Embryonic facial prominence (tissue), 1 donor: ENCODE measurements at regions not wholly inside any gene's neighbourhood (a gene's known extent, or its start where the extent isn't known, plus 50 kb on each side); places are given as distances from the start of the nearest gene placed in this dataset.

Experiments used
- DNase-seq: peaks from one replicate; pipeline ENCODE4 v3.0.0-alpha.2; 2016; ENCODE audit errors: extremely low spot score

DNA sequence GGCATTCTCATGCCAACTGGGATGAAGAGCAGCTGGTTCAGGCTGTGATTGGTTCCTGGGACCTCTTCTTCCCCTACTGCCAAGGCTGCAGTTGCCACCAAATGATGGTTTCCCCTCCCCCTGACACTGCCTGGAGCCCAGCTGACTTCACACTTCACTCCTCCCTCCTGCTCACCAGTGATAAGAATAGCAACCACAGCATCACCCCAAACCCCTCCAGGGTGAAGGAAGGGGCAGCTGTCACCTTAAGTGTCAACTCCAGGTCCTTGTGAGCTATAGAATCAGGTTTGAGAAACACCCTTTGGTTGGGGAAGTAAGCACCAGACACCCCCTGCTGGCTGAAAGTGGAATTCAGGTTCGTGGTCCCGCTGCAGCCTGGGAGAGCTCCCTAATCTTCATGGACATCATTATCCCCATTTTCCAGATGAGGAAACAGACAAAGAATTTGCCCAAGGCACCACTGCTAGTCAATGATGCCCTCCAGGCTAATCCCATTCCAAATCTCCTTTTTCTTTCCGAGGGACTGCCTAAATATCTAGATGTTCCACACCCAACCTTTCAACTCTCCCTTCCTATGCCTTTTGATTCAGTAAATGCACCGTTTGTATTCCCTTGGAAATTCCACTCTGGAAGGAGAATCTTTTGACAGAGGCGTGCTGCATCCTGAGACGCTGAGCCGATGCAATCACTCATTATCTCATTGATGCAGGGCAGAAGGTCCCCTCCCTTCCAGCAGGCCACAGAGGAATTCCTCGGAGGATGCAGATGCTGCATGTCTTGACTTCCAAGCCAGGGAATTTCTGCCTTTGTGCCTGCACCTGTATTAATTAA, 50.6 kb upstream of the UQCRFS1 start:
- no peak for DNase-seq

GRCh38 chr19:29264897-29265296, 51.9 kb upstream of the UQCRFS1 start:
- DNase-seq, result no peak

GRCh38 chr19:29265436-29265835, 52.5 kb upstream of the UQCRFS1 start:
- DNase-seq, result no peak

GRCh38 chr19:29266001-29266400, 53.0 kb upstream of the UQCRFS1 start:
- no peak for DNase-seq

DNA sequence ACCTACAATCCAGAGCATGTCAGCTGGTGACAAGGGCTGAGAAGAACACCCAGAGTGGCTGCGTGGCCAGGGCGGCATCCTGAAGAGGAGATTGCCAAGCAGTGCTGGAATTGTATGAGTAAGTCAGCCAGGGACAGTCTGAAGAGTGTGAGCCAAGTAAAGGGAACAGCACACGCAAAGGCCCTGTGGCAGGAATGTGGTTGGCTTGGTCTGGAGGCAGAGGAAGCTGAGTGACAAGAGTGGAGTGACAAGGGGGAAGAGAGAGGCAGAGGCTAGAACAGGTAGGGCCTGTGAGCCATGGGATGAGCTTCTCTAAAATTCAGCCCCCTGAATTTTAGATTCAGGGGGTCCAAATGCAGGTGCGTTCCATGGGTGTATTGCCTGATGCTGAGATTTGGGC, 53.7 kb upstream of the UQCRFS1 start:
- DNase-seq, result no peak

DNA sequence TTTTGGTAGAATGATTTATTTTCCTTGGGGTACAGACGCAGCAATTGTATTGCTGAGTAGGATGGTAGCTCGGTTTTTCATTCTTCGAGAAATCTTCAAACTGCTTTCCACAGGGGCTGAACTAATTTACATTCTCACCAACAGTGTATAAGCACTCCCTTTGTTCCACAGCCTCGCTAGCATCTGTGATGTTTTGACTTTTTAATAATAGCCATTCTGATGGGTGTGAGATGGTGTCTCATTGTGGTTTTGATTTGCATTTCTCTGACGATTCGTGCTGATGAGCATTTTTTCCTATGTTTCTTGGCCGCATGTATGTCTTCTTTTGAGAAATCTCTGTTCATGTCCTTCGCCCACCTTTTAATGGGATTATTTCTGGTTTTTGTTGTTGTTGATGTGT, 54.8 kb upstream of the UQCRFS1 start:
- no peak for DNase-seq

GRCh38 chr19:29268103-29268502, 55.2 kb upstream of the UQCRFS1 start:
- DNase-seq, result no peak

- DNase-seq, result no peak
Observed at GRCh38 chr19:29268721-29269393, 55.9 kb upstream of the UQCRFS1 start.

- DNase-seq, result no peak
Observed at GRCh38 chr19:29269641-29270040, 56.7 kb upstream of the UQCRFS1 start.

DNA sequence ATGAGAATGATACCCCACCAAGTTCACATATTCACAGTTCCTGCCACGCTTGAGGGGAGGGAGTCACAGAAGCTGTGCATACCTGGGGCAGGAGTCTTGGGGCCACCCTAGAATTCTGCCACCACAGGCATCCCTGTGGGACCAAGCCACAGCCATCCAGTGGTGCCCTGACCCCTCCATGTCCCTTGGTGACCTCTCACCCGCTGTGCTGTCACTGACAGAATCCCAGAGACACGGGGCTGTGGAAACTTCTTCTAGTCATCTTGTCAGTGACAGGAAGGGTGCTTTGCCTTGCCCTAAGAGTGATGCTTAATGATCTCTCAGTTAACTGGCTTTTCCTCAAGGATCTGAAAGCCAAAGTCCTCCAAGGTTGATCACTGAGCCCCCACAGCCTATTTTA, 58.4 kb upstream of the UQCRFS1 start:
- no peak for DNase-seq

- no peak for DNase-seq
Observed at GRCh38 chr19:29271911-29272310, 59.0 kb upstream of the UQCRFS1 start.

- no peak for DNase-seq
Observed at GRCh38 chr19:29273000-29273640, 60.2 kb upstream of the UQCRFS1 start.

DNA sequence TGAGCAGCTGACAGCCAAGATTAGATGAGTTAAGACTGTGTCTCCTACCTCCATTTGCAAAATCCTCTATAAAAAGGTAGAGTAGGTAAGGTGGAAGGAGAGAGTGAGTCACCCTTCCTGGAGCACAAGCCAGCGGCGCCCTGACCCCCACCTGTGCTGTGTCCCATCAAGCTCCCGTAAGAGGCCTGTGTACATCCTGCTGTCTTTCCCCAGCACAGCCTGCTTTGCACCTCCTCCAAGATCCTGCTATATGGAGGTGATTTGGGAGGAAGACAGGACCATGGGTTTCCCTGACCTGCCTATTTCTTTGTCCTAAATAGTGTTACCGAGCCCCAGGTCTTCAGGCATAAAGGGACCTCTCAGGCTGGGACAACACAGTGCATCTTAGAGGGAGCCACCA, 62.3 kb upstream of the UQCRFS1 start:
- no peak for DNase-seq

- DNase-seq, result no peak
Observed at GRCh38 chr19:29277102-29277501, 64.2 kb upstream of the UQCRFS1 start.

DNA sequence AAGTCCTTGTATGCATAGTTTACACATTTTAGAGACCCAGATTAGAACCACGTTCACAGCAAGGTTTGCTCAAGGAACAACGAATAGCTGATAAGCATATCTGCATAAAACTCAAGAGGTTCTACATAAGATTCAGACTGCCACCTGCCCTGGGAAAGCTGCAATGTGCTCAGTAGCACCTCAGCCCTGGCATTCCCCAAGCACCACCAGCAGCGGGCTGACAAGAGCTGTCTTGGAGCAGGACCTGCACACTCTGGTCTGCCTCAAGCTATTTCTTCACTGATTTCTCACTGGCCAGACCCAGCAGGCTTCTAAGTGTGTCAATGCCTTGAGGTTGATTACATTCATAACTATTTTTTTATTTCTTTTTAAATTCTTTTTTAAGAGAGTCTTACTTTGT, 65.8 kb upstream of the UQCRFS1 start:
- DNase-seq, result no peak

DNA sequence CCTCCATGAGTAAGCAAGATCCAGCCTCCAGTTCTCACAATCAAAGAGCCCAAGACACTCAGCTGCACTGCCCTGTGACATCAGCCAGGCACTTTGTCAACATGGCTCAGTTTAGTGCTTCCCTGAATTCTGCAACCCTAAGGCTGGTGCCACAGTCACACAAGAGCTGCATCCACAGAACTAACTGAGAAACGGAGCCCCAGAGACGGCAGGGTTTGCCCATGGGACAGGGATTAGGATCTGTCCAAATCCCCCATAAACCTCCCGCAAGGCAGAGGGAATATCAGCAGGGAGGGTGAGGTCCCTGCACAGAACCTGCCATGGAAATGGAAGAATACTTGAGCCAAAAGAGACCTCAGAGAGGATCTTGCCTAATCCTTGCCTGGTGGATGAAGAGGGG, 70.4 kb upstream of the UQCRFS1 start:
- no peak for DNase-seq

DNA sequence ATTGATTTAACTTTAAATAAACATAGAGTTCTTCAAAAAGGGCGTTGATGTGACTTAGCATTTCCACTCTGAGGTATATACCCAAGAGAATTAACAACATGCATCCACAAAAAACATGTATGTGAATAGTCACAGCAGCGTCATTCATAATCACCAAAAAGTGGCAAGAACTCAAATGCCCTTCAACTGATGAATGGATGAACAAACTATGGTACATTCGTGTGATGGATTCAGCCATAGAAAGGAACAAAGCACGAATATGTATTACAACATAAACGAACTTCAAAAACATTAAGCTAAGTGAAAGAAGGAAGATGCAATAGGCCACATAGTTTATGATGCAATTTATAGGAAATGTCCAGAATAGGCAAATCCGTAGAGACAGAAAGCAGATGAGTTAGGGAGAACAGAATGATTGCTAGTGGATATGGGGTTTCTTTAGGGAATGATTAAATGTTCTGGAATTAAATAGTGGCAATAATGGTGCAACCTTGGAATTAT, 72.3 kb upstream of the UQCRFS1 start:
- no peak for DNase-seq

DNA sequence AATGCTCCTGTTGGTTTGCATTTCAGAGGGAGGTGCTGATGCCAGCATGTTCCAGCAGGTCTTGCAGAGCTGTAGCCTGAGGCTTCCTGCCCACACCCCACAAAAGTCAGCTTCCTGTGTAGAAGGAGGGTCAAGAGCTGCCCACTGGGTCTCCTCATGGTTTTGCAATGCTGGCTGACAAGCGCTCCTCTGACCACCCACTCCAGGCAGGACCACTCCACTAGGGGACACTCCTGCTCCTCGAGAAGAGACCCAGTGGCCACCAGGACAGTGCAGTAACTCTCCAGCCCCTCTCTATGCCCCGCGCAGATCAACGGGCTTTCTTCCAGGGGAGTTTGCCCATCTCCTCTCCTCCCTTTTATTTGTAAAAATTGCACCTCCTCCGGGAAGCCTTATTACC, 72.9 kb upstream of the UQCRFS1 start:
- no peak for DNase-seq

DNA sequence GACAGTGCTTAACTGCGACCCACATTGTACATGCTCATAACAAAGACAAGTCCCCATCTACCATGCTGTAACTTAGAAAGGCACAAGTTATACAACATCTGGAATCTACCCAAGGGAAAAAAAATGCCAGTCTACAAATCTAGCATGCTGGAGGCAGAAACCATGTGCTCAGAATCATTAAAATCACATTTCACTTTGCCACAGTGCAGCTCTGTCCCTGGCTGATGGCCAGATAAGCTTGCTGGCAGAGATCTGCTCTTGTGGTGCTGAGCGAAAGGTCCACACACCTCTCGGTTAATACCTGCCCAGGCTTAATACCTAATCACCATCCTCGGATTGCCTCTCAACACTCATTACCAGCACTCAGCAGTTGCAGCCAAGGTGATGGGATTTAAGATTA, 74.1 kb upstream of the UQCRFS1 start:
- no peak for DNase-seq

DNA sequence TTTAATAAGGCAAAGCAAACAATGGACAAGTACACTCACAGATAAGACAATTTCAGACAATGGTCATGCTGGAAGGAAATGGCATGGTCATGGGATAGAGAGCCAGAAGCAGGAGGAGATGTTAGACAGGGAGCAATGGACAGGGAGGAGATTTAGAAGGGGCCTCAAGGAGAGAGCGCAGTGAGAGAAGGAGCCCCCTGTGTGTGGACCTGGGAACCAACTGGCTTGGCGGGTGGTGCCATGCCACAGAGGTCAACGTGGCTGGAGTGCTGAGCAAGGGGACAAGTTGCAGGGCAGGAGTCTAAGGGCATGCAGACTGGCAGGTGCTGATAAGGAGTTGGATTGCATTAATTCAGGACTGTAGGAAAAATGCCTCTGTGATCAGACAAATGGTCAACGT, 75.3 kb upstream of the UQCRFS1 start:
- no peak for DNase-seq

- DNase-seq, result no peak
Observed at GRCh38 chr19:29289020-29289419, 76.1 kb upstream of the UQCRFS1 start.

DNA sequence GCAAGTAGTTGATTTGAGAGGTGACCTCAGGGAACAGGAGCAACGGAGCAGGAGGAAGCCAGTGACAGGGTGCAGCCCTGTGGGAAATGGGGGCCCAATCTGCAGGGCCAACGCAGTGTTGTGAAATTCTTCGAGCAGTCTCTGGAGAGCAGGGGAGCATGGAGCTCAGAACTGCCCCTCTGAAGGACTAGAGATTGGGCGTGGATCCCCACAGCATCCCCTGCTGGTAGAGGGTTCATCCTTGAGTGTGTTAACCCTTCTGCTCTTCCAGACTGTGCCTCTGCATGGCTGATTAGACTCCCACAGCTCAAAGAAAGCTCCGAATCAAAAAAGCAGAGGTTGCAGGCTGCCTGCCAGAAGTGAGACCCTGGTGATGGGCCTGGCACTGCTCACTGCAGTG, 77.9 kb upstream of the UQCRFS1 start:
- DNase-seq, result no peak

DNA sequence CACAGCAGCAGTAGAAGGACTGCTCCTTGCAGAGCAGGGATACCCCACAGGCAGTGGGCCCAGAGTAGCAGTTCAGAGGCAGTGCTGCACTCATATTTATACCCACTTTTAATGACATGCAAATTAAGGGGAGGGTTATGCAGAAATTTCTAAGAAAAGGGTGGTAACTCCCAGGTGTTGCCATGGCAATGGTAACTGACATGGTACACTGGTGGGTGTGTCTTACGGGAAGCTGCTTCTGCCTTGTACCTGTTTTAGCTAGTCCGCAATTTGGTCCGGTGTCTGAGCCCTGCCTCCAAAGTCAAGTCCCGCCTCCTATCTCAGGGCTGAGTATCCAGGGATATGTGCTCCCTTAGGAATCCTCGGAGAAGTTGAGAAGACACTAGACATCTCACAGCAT, 79.2 kb upstream of the UQCRFS1 start:
- no peak for DNase-seq
